Keratinocyte (primary cell): ENCODE measurements at regions not wholly inside any gene's neighbourhood (a gene's known extent, or its start where the extent isn't known, plus 50 kb on each side); places are given as distances from the start of the nearest gene placed in this dataset.
A peak's percentile ranks its signal among the peaks of the same experiment; 100 is the strongest.

Experiments
- CTCF ChIP-seq, 3 experiments: IDR thresholded peaks in 1 of 3; conservative IDR thresholded peaks in 1 of 3; optimal IDR thresholded peaks in 1 of 3; 2 replicates in 2 of 3; 3 replicates in 1 of 3; pipeline versions ENCODE3 to v1.5.1; 2011; ENCODE audit warnings: low read length in 3 of 3, mild to moderate bottlenecking in 3 of 3, moderate library complexity in 2 of 3, control low read depth in 1 of 3, inconsistent platforms in 1 of 3; ENCODE audit not compliant: insufficient read depth in 2 of 3; ENCODE audit errors: extremely low read depth in 1 of 3
- EZH2 ChIP-seq: IDR thresholded peaks from one replicate; pipeline ENCODE4 v1.6.1; 2012; ENCODE audit warnings: inconsistent platforms, mild to moderate bottlenecking, low read length, moderate library complexity

GRCh38 chr6:141682391-141682790 is 450.3 kb upstream of the GJE1 start:
- TF ChIP-seq CTCF (optimal IDR thresholded peaks at IDR 0.05 in 1 of 3, IDR thresholded peaks at IDR 0.05 in 1 of 3, conservative IDR thresholded peaks at IDR 0.05 in 1 of 3; ENCODE audit: extremely low read depth in 1 of 3, insufficient read depth in 2 of 3, low read length in 3 of 3), result peak in 1 of 3 experiments; percentile 33
- no peak for TF ChIP-seq EZH2
